SK-N-SH (cell line): ENCODE measurements at regions not wholly inside any gene's neighbourhood (a gene's known extent, or its start where the extent isn't known, plus 50 kb on each side); places are given as distances from the start of the nearest gene placed in this dataset.

Experiments
- CTCF ChIP-seq: fragments of 200-600 bp; sonication (generic); IDR thresholded peaks from 2 replicates; pipeline ENCODE4 v1.6.1; 2017; ENCODE audit warnings: antibody characterized with exemption, mild to moderate bottlenecking, moderate library complexity
- NRF1 ChIP-seq: IDR thresholded peaks from 2 replicates; pipeline ENCODE4 v1.6.1; 2012; ENCODE audit warnings: low read depth, mild to moderate bottlenecking, low read length
- POLR2AphosphoS5 ChIP-seq: IDR thresholded peaks from 2 replicates; pipeline ENCODE4 v1.6.1; 2012; ENCODE audit warnings: low read depth, low read length
- TEAD4 ChIP-seq: IDR thresholded peaks from 2 replicates; pipeline ENCODE4 v1.4.0; 2012; ENCODE audit warnings: mild to moderate bottlenecking, borderline replicate concordance; ENCODE audit not compliant: insufficient read depth
- YY1 ChIP-seq: IDR thresholded peaks from 2 replicates; pipeline ENCODE4 v1.4.0; 2012; ENCODE audit warnings: low read depth, mild to moderate bottlenecking

GRCh38 chr4:43271946-43272345, 379.4 kb downstream of the GRXCR1 start:
- TF ChIP-seq POLR2AphosphoS5 (no peak), CTCF (no peak), YY1 (no peak), TEAD4 (no peak), NRF1 (no peak)
